Left lung (tissue), 4 donors: ENCODE measurements at regions not wholly inside any gene's neighbourhood (a gene's known extent, or its start where the extent isn't known, plus 50 kb on each side); places are given as distances from the start of the nearest gene placed in this dataset.

ENCODE experiments used
- ATAC-seq: fragments of 200-7000 bp; cut with Tn5 transposase; one replicate; pipeline ENCODE4 v1.9.1; 2020; ENCODE audit warnings: moderate library complexity
- DNase-seq, 4 donors: peaks; one replicate each; pipeline ENCODE4 v3.0.0-alpha.2; 2013 to 2020
- H3K27ac ChIP-seq, 2 donors: fragments of 200-600 bp; sonication (generic) in 1 of 2; one replicate each; pipeline versions ENCODE4 v1.5.0 to v1.8.0; 2020 to 2021
- H3K27me3 ChIP-seq, 2 donors: fragments of 200-600 bp; sonication (generic) in 1 of 2; one replicate each; pipeline versions ENCODE4 v1.5.0 to v1.8.0; 2020 to 2021
- H3K36me3 ChIP-seq, 2 donors: fragments of 200-600 bp; sonication (generic) in 1 of 2; one replicate each; pipeline versions ENCODE4 v1.5.0 to v1.8.0; 2020 to 2021
- H3K4me1 ChIP-seq, 2 donors: fragments of 200-600 bp; one replicate each; pipeline ENCODE4 v1.8.0; 2021
- H3K4me3 ChIP-seq, 2 donors: fragments of 200-600 bp; sonication (generic) in 1 of 2; one replicate each; pipeline versions ENCODE4 v1.5.0 to v1.8.0; 2020 to 2021; ENCODE audit warnings: mild to moderate bottlenecking in 1 of 2
- H3K9me3 ChIP-seq, 2 donors: fragments of 200-600 bp; sonication (generic) in 1 of 2; one replicate each; pipeline versions ENCODE4 v1.5.0 to v1.8.0; 2020 to 2021
- CTCF ChIP-seq, 2 donors: fragments of 200-600 bp; sonication (generic) in 1 of 2; IDR thresholded peaks; one replicate each; pipeline versions ENCODE4 v1.5.0 to v1.8.0; 2021; ENCODE audit warnings: antibody characterized with exemption in 2 of 2
- intact Hi-C, 2 donors: fragments of 100-400 bp; cut with DNase I; formaldehyde crosslinking; loops; one replicate each; pipeline versions ENCODE4 v1.11.2 to v1.14.2; 2022
- donor health status: DM: no; HTN: yes; CAD: no.
- donor health status: DM: no; HTN: no; CAD: no.

- Histone ChIP-seq H3K27ac (no peak overlapping the region), H3K9me3 (peaks cover 0 to 18% of the 10 kb centered on the region in 2 donors), H3K27me3 (no peaks in the 10 kb centered on the region), H3K36me3 (no peaks in the 10 kb centered on the region), H3K4me3 (no peak overlapping the region), H3K4me1 (no peaks in the 10 kb centered on the region)
- intact Hi-C loops = no loop called here
- no peak for TF ChIP-seq CTCF (IDR thresholded peaks at IDR 0.05)
- DNase-seq = peak in 1 of 4 donors; percentile 18
- no peak for ATAC-seq
Observed at GRCh38 chr9:12961276-12961809, 186.5 kb downstream of the LURAP1L start.

- no peak for ATAC-seq
- intact Hi-C loops = no loop called here
Observed at GRCh38 chr9:12963537-12963936, 188.7 kb downstream of the LURAP1L start.

DNA sequence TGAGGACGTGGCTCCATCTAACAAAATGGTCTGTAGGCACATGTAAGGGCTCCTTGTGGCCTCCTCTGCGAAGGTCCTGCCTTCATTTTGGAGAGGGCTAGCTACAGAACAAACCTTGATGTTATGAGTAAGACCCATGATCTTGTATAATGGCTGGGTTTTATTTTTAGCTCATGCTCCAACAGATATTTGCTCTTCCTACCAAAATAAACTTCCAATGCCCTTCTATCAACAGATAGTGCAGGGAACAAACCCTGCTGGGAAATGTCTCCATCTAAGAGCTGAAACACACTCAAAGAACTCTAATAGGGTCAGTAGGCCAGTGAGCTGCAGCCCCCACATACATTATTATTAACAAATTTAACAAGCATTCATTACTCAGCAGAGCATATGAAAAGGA, 189.5 kb downstream of the LURAP1L start:
- H3K36me3 ChIP-seq = no peaks in the 10 kb centered on the region
- intact Hi-C loops = no loop called here
- no peaks in the 10 kb centered on the region for H3K27me3 ChIP-seq
- H3K9me3 ChIP-seq = no peaks in the 10 kb centered on the region
- no peak overlapping the region for H3K27ac ChIP-seq
- DNase-seq = no peak
- H3K4me3 ChIP-seq = no peak overlapping the region
- no peak for ATAC-seq
- TF ChIP-seq CTCF (IDR thresholded peaks at IDR 0.05) = no peak
- H3K4me1 ChIP-seq = no peaks in the 10 kb centered on the region

More at GRCh38 chr9:12963537-12963936, 188.7 kb downstream of the LURAP1L start:
- no peak for DNase-seq
- H3K9me3 ChIP-seq = peaks cover 0 to 3% of the 10 kb centered on the region in 2 donors
- H3K27me3 ChIP-seq = no peaks in the 10 kb centered on the region
- no peak overlapping the region for H3K4me3 ChIP-seq
- no peak for TF ChIP-seq CTCF (IDR thresholded peaks at IDR 0.05)
- H3K4me1 ChIP-seq = no peaks in the 10 kb centered on the region
- no peaks in the 10 kb centered on the region for H3K36me3 ChIP-seq
- H3K27ac ChIP-seq = no peak overlapping the region

DNA sequence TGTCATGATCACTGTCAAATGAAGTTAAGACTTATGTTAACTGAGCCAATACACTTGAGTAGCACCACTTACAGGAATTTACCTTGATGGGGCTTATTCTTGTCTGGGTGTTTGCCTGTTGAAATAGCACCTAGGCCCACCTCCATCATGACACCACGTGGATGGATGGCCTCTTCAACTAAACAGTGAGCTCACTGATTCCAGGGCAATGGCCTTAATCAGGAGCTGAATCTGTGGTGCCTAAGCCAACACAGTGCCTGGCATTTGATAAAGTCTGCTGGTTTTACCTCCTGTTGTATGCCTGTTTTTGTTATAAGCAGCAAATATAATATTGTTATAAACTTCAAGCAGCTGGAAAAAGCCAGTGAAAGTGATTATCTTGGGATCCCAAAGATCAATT, 190.5 kb downstream of the LURAP1L start:
- Histone ChIP-seq H3K27ac (no peak overlapping the region), H3K27me3 (no peaks in the 10 kb centered on the region), H3K36me3 (no peaks in the 10 kb centered on the region), H3K9me3 (no peaks in the 10 kb centered on the region), H3K4me3 (no peak overlapping the region), H3K4me1 (no peaks in the 10 kb centered on the region)
- TF ChIP-seq CTCF (IDR thresholded peaks at IDR 0.05) = no peak
- no peak for DNase-seq
- no peak for ATAC-seq
- intact Hi-C loops = no loop called here

- no peaks in the 10 kb centered on the region for H3K4me1 ChIP-seq
- H3K9me3 ChIP-seq = no peaks in the 10 kb centered on the region
- no peaks in the 10 kb centered on the region for H3K27me3 ChIP-seq
- no peak for TF ChIP-seq CTCF (IDR thresholded peaks at IDR 0.05)
- intact Hi-C loops = no loop called here
- DNase-seq (no peak), ATAC-seq (no peak)
- H3K4me3 ChIP-seq = no peak overlapping the region
- no peak overlapping the region for H3K27ac ChIP-seq
- no peaks in the 10 kb centered on the region for H3K36me3 ChIP-seq
Observed at GRCh38 chr9:12968093-12968492, 193.3 kb downstream of the LURAP1L start.
